Body of pancreas (tissue), 4 donors: ENCODE measurements at regions not wholly inside any gene's neighbourhood (a gene's known extent, or its start where the extent isn't known, plus 50 kb on each side); places are given as distances from the start of the nearest gene placed in this dataset.

Experiments used
- CTCF ChIP-seq, 7 experiments: fragments of 450-650 bp in 4 of 7; fragments of 200-600 bp in 3 of 7; sonication (generic) in 3 of 7; IDR thresholded peaks; one replicate each; pipeline ENCODE4 v1.5.1; 2016 to 2019; ENCODE audit warnings: antibody characterized with exemption in 7 of 7
- POLR2A ChIP-seq, 3 donors: fragments of 450-650 bp; IDR thresholded peaks; one replicate each; pipeline ENCODE4 v1.6.1; 2016; ENCODE audit warnings: antibody characterized with exemption in 3 of 3, mild to moderate bottlenecking in 2 of 3

- no peak for TF ChIP-seq POLR2A (IDR thresholded peaks at IDR 0.05)
- TF ChIP-seq CTCF (IDR thresholded peaks at IDR 0.05), result no peak
Observed at GRCh38 chr2:204364860-204365535, 180.3 kb upstream of the PARD3B start.
